IMR-90 (cell line): ENCODE measurements at regions not wholly inside any gene's neighbourhood (a gene's known extent, or its start where the extent isn't known, plus 50 kb on each side); places are given as distances from the start of the nearest gene placed in this dataset.
"Not testable (repeated sequence)": the region's sequence is repeated elsewhere in the genome, so short reads cannot be mapped to it uniquely, and the experiment has no call there.

Source experiments
- ATAC-seq: fragments of 200-7000 bp; cut with Tn5 transposase; 2 replicates; pipeline ENCODE4 v1.9.1; 2020; ENCODE audit warnings: low read depth, mild to moderate bottlenecking, moderate library complexity
- BruUV-seq: library from RNA; stranded (reverse); fragments of 400-500 nt; replicated peaks from 2 replicates; lab custom pipeline; 2021; lab: Mats Ljungman, UMichigan
- CTCF ChIA-PET: fragments of 300-600 bp; formaldehyde crosslinking; extraction: SDS; loops from one replicate; lab custom pipeline; 2021; ENCODE audit warnings: antibody characterized with exemption; lab: Yijun Ruan, JAX
- POLR2A ChIA-PET: fragments of 300-600 bp; sonication (Branson Sonifier 250); formaldehyde crosslinking; loops from one replicate; lab custom pipeline; 2022; ENCODE audit warnings: antibody characterized with exemption; ENCODE audit not compliant: unreplicated experiment; lab: Charles Lee
- DNase-seq: peaks from one replicate; pipeline ENCODE4 v3.0.0; 2013
- H2AFZ ChIP-seq: replicated peaks from 2 replicates; pipeline ENCODE3; 2013; ENCODE audit warnings: low read length, mild to moderate bottlenecking; ENCODE audit not compliant: poor library complexity
- H2AK5ac ChIP-seq: 2 replicates; pipeline ENCODE4 v1.6.1; 2013; ENCODE audit warnings: low read depth, low read length, inconsistent platforms
- H2AK9ac ChIP-seq: replicated peaks from 2 replicates; pipeline ENCODE3; 2013; ENCODE audit warnings: mild to moderate bottlenecking, low read depth, low read length, moderate library complexity; ENCODE audit not compliant: poor library complexity
- H2BK120ac ChIP-seq: 2 replicates; pipeline ENCODE4 v1.6.1; 2013; ENCODE audit warnings: low read depth, low read length, inconsistent platforms
- H2BK15ac ChIP-seq: 3 replicates; pipeline ENCODE4 v1.6.1; 2013; ENCODE audit warnings: low read depth, low read length, inconsistent platforms
- H2BK20ac ChIP-seq: 2 replicates; pipeline ENCODE4 v1.6.1; 2013; ENCODE audit warnings: low read depth, mild to moderate bottlenecking, inconsistent platforms, low read length, moderate library complexity
- H2BK5ac ChIP-seq: 2 replicates; pipeline ENCODE4 v1.6.1; 2013; ENCODE audit warnings: mild to moderate bottlenecking, low read depth, low read length, inconsistent platforms; ENCODE audit not compliant: poor library complexity, severe bottlenecking
- H3K14ac ChIP-seq: replicated peaks from 2 replicates; pipeline ENCODE4 v1.6.1; 2013; ENCODE audit warnings: low read depth, low read length, inconsistent platforms
- H3K18ac ChIP-seq: 2 replicates; pipeline ENCODE4 v1.6.1; 2013; ENCODE audit warnings: low read depth, low read length, control low read depth
- H3K23ac ChIP-seq: 2 replicates; pipeline ENCODE4 v1.6.1; 2013; ENCODE audit warnings: low read depth, low read length, inconsistent platforms
- H3K27ac ChIP-seq: 2 replicates; pipeline ENCODE4 v1.5.1; 2013; ENCODE audit warnings: mild to moderate bottlenecking, control low read depth, low read length; ENCODE audit not compliant: insufficient read depth
- H3K27me3 ChIP-seq: 2 replicates; pipeline ENCODE4 v1.6.1; 2013; ENCODE audit warnings: low read length; ENCODE audit not compliant: control insufficient read depth, insufficient read depth
- H3K36me3 ChIP-seq: 2 replicates; pipeline ENCODE4 v1.6.1; 2013; ENCODE audit warnings: low read length, mixed read lengths; ENCODE audit not compliant: control insufficient read depth, insufficient read depth
- H3K4ac ChIP-seq: 2 replicates; pipeline ENCODE4 v1.6.1; 2013; ENCODE audit warnings: low read depth, low read length, inconsistent platforms
- H3K4me1 ChIP-seq: 2 replicates; pipeline ENCODE4 v1.6.1; 2013; ENCODE audit warnings: low read length, mixed read lengths; ENCODE audit not compliant: control insufficient read depth, insufficient read depth
- H3K4me2 ChIP-seq: 2 replicates; pipeline ENCODE4 v1.6.1; 2013; ENCODE audit warnings: low read depth, mild to moderate bottlenecking, control low read depth, low read length, moderate library complexity
- H3K4me3 ChIP-seq: 2 replicates; pipeline ENCODE4 v1.5.1; 2013; ENCODE audit warnings: low read depth, mild to moderate bottlenecking, control low read depth, low read length, moderate library complexity; ENCODE audit not compliant: insufficient read depth
- H3K56ac ChIP-seq: 2 replicates; pipeline ENCODE4 v1.6.1; 2013; ENCODE audit warnings: low read length, inconsistent platforms; ENCODE audit not compliant: insufficient read depth; ENCODE audit errors: extremely low read depth
- H3K79me1 ChIP-seq, 2 experiments: 2 replicates each; pipeline ENCODE4 v1.6.1; 2013; ENCODE audit warnings: low read length in 2 of 2, inconsistent platforms in 1 of 2, low read depth in 1 of 2
- H3K9ac ChIP-seq: 2 replicates; pipeline ENCODE4 v1.6.1; 2013; ENCODE audit warnings: low read depth, low read length, control low read depth
- H3K9me1 ChIP-seq: 2 replicates; pipeline ENCODE4 v1.6.1; 2013; ENCODE audit warnings: low read length, inconsistent platforms; ENCODE audit not compliant: insufficient read depth
- H3K9me3 ChIP-seq: 2 replicates; pipeline ENCODE4 v1.6.1; 2013; ENCODE audit warnings: low read length; ENCODE audit not compliant: control insufficient read depth, insufficient read depth
- H4K20me1 ChIP-seq: 2 replicates; pipeline ENCODE4 v1.6.1; 2013; ENCODE audit warnings: low read length, inconsistent platforms; ENCODE audit not compliant: insufficient read depth
- H4K5ac ChIP-seq: 2 replicates; pipeline ENCODE4 v1.6.1; 2013; ENCODE audit warnings: mild to moderate bottlenecking, low read depth, low read length, control low read depth
- H4K8ac ChIP-seq, 2 experiments: 2 replicates each; pipeline ENCODE4 v1.6.1; 2013; ENCODE audit warnings: low read depth in 2 of 2, low read length in 2 of 2, control low read depth in 1 of 2, inconsistent platforms in 1 of 2
- H4K91ac ChIP-seq: 2 replicates; pipeline ENCODE4 v1.6.1; 2013; ENCODE audit warnings: low read depth, low read length, inconsistent platforms; ENCODE audit not compliant: insufficient read depth
- FOS ChIP-seq: fragments of 150-350 bp; IDR thresholded peaks from 2 replicates; pipeline ENCODE4 v1.6.1; 2016; ENCODE audit warnings: low read depth, low read length
- MAFK ChIP-seq: IDR thresholded peaks from 2 replicates; pipeline ENCODE4 v1.6.1; 2012; ENCODE audit warnings: low read depth, low read length, improper control_type of control experiment
- RFX5 ChIP-seq: IDR thresholded peaks from 2 replicates; pipeline ENCODE4 v1.8.0; 2012; ENCODE audit warnings: low read depth, mild to moderate bottlenecking, low read length, moderate library complexity
- SMC3 ChIP-seq: fragments of 150-350 bp; IDR thresholded peaks from 2 replicates; pipeline ENCODE4 v1.6.1; 2016; ENCODE audit warnings: low read depth, mild to moderate bottlenecking, antibody characterized with exemption, low read length, moderate library complexity
- whole genome bisulfite sequencing, 2 experiments: methylation state at CpG; one replicate each; pipeline versions ENCODE4 v1.1.5 to v1.1.7; 2013; ENCODE audit warnings: missing lambda C conversion rate in 2 of 2; ENCODE audit not compliant: insufficient read length in 1 of 2; ENCODE audit errors: extremely low coverage in 2 of 2; 5-methylcytosine and 5-hydroxymethylcytosine counted together
- dilution Hi-C: fragments of 300-500 bp; cut with HindIII; formaldehyde crosslinking; loops from one replicate; pipeline ENCODE4 v1.14.3; 2018; ENCODE audit warnings: low sequenced_read_pairs; ENCODE audit not compliant: unreplicated experiment
- in situ Hi-C: fragments of 300-500 bp; cut with MboI; formaldehyde crosslinking; loops from 3 replicates; pipeline ENCODE4 v1.14.3; 2019; ENCODE audit warnings: low sequenced_read_pairs, inconsistent platforms, mixed read lengths
- intact Hi-C: fragments of 100-400 bp; cut with micrococcal nuclease; formaldehyde crosslinking; loops from 2 replicates; pipeline ENCODE4 v1.10.0; 2022

GRCh38 chr19:23554548-23554947 is 132.5 kb downstream of the ZNF675 start:
- Histone ChIP-seq H2AK5ac (no peak overlapping the region), H3K4me3 (no peak overlapping the region), H3K9ac (no peak overlapping the region), H3K79me1 (no peaks in the 10 kb centered on the region), H3K4ac (no peak overlapping the region), H2BK20ac (no peak overlapping the region), H3K4me1 (no peaks in the 10 kb centered on the region), H3K9me3 (peaks cover 9% of the 10 kb centered on the region), H2BK5ac (no peak overlapping the region), H3K36me3 (no peaks in the 10 kb centered on the region), H3K56ac (no peak overlapping the region), H4K91ac (no peak overlapping the region), H3K27me3 (no peaks in the 10 kb centered on the region), H3K4me2 (no peak overlapping the region), H3K23ac (no peak overlapping the region), H2BK120ac (no peak overlapping the region), H4K5ac (no peak overlapping the region), H3K18ac (no peak overlapping the region), H3K27ac (no peak overlapping the region), H2BK15ac (no peak overlapping the region), H4K20me1 (no peaks in the 10 kb centered on the region), H4K8ac (no peak overlapping the region), H3K9me1 (no peaks in the 10 kb centered on the region), H2AK9ac (no peak overlapping the region), H2AFZ (no peak overlapping the region), H3K14ac (no peak overlapping the region)
- CTCF ChIA-PET = no interaction called here
- POLR2A ChIA-PET = no interaction called here
- DNase-seq (no peak), ATAC-seq (no peak)
- in situ Hi-C loops = no loop called here
- dilution Hi-C loops = no loop called here
- BruUV-seq = no TSS peak
- no CpG with 5 or more reads among the region's 1 CpG for WGBS, 2 experiments
- intact Hi-C loops = no loop called here
- TF ChIP-seq SMC3 (no peak), FOS (no peak), RFX5 (no peak), MAFK (no peak)

- dilution Hi-C loops = not testable (repeated sequence)
- WGBS, 2 experiments = 60% methylated on average over 1 of the region's 2 CpGs; no CpG with 5 or more reads in 1 of the 2 experiments
Measured at GRCh38 chr19:23550102-23550501, 136.9 kb downstream of the ZNF675 start.

More at GRCh38 chr19:23550102-23550501, 136.9 kb downstream of the ZNF675 start:
- H2AFZ ChIP-seq, H3K18ac ChIP-seq, in situ Hi-C loops, H3K36me3 ChIP-seq, H2AK5ac ChIP-seq, H3K4me2 ChIP-seq, H4K91ac ChIP-seq, H2BK15ac ChIP-seq, H3K27ac ChIP-seq, H3K14ac ChIP-seq, intact Hi-C loops, CTCF ChIA-PET, H3K79me1 ChIP-seq, H3K56ac ChIP-seq, H3K9ac ChIP-seq, ATAC-seq, H4K5ac ChIP-seq, H4K20me1 ChIP-seq, H2AK9ac ChIP-seq, POLR2A ChIA-PET, H4K8ac ChIP-seq, H3K4me3 ChIP-seq, H3K23ac ChIP-seq, H2BK120ac ChIP-seq, H3K4me1 ChIP-seq, H3K27me3 ChIP-seq, BruUV-seq, DNase-seq, H2BK20ac ChIP-seq, H2BK5ac ChIP-seq, H3K9me1 ChIP-seq, H3K4ac ChIP-seq: not testable (repeated sequence)
- H3K9me3 ChIP-seq = peaks cover 17% of the 10 kb centered on the region
